ENCODE measurements at regions not wholly inside any gene's neighbourhood (a gene's known extent, or its start where the extent isn't known, plus 50 kb on each side); places are given as distances from the start of the nearest gene placed in this dataset.

GRCh38 chr12:127431594-127431993, 835.4 kb upstream of the TMEM132C start:
- H3K27ac Mint-ChIP-seq (ENCODE audit: unreplicated experiment): no peak overlapping the region
- H3K36me3 Mint-ChIP-seq (ENCODE audit: unreplicated experiment): no peaks in the 10 kb centered on the region
- H3K9me3 Mint-ChIP-seq (ENCODE audit: unreplicated experiment): no peaks in the 10 kb centered on the region
- no peak overlapping the region for H3K4me3 Mint-ChIP-seq (ENCODE audit: unreplicated experiment)
- peaks cover 13% of the 10 kb centered on the region for H3K27me3 Mint-ChIP-seq (ENCODE audit: unreplicated experiment)
- H3K4me1 Mint-ChIP-seq (ENCODE audit: unreplicated experiment): no peaks in the 10 kb centered on the region
- no peak for DNase-seq (ENCODE audit: extremely low spot score, unreplicated experiment)
- no peak for TF ChIP-seq CTCF (IDR thresholded peaks at IDR 0.05)

- Mint-ChIP-seq H3K27ac (ENCODE audit: unreplicated experiment) (no peak overlapping the region), H3K4me1 (ENCODE audit: unreplicated experiment) (no peaks in the 10 kb centered on the region), H3K9me3 (ENCODE audit: unreplicated experiment) (no peaks in the 10 kb centered on the region), H3K36me3 (ENCODE audit: unreplicated experiment) (no peaks in the 10 kb centered on the region), H3K4me3 (ENCODE audit: unreplicated experiment) (no peak overlapping the region), H3K27me3 (ENCODE audit: unreplicated experiment) (peaks cover 24% of the 10 kb centered on the region)
- no peak for TF ChIP-seq CTCF (IDR thresholded peaks at IDR 0.05)
- DNase-seq (ENCODE audit: extremely low spot score, unreplicated experiment): no peak
Measured at GRCh38 chr12:127435439-127435838, 831.5 kb upstream of the TMEM132C start.

GRCh38 chr12:127438512-127439244, 828.3 kb upstream of the TMEM132C start:
- DNase-seq (ENCODE audit: extremely low spot score, unreplicated experiment): no peak
- H3K36me3 Mint-ChIP-seq (ENCODE audit: unreplicated experiment): no peaks in the 10 kb centered on the region
- no peak overlapping the region for H3K4me3 Mint-ChIP-seq (ENCODE audit: unreplicated experiment)
- H3K27me3 Mint-ChIP-seq (ENCODE audit: unreplicated experiment): peaks cover 16% of the 10 kb centered on the region
- H3K9me3 Mint-ChIP-seq (ENCODE audit: unreplicated experiment): peaks cover 7% of the 10 kb centered on the region
- H3K4me1 Mint-ChIP-seq (ENCODE audit: unreplicated experiment): no peaks in the 10 kb centered on the region
- no peak for TF ChIP-seq CTCF (IDR thresholded peaks at IDR 0.05)
- no peak overlapping the region for H3K27ac Mint-ChIP-seq (ENCODE audit: unreplicated experiment)

GRCh38 chr12:127445581-127446139, 821.3 kb upstream of the TMEM132C start:
- peaks cover 7% of the 10 kb centered on the region for H3K9me3 Mint-ChIP-seq (ENCODE audit: unreplicated experiment)
- no peak for DNase-seq (ENCODE audit: extremely low spot score, unreplicated experiment)
- no peak overlapping the region for H3K27ac Mint-ChIP-seq (ENCODE audit: unreplicated experiment)
- H3K36me3 Mint-ChIP-seq (ENCODE audit: unreplicated experiment): no peaks in the 10 kb centered on the region
- no peak overlapping the region for H3K4me3 Mint-ChIP-seq (ENCODE audit: unreplicated experiment)
- peaks cover 3% of the 10 kb centered on the region for H3K4me1 Mint-ChIP-seq (ENCODE audit: unreplicated experiment)
- no peaks in the 10 kb centered on the region for H3K27me3 Mint-ChIP-seq (ENCODE audit: unreplicated experiment)
- no peak for TF ChIP-seq CTCF (IDR thresholded peaks at IDR 0.05)

GRCh38 chr12:127448906-127449305, 818.1 kb upstream of the TMEM132C start:
- H3K36me3 Mint-ChIP-seq (ENCODE audit: unreplicated experiment): no peaks in the 10 kb centered on the region
- no peak overlapping the region for H3K27ac Mint-ChIP-seq (ENCODE audit: unreplicated experiment)
- peaks cover 3% of the 10 kb centered on the region for H3K4me1 Mint-ChIP-seq (ENCODE audit: unreplicated experiment)
- no peak for DNase-seq (ENCODE audit: extremely low spot score, unreplicated experiment)
- TF ChIP-seq CTCF (IDR thresholded peaks at IDR 0.05): no peak
- H3K27me3 Mint-ChIP-seq (ENCODE audit: unreplicated experiment): peaks cover 9% of the 10 kb centered on the region
- H3K9me3 Mint-ChIP-seq (ENCODE audit: unreplicated experiment): no peaks in the 10 kb centered on the region
- no peak overlapping the region for H3K4me3 Mint-ChIP-seq (ENCODE audit: unreplicated experiment)

Measured in osteocyte (in vitro differentiated cells).